GM20431 (cell line): ENCODE measurements at regions not wholly inside any gene's neighbourhood (a gene's known extent, or its start where the extent isn't known, plus 50 kb on each side); places are given as distances from the start of the nearest gene placed in this dataset.
"Not testable (repeated sequence)": the region's sequence is repeated elsewhere in the genome, so short reads cannot be mapped to it uniquely, and the experiment has no call there.

ENCODE experiments used
- in situ Hi-C: fragments of 300-500 bp; cut with MseI, MboI; formaldehyde crosslinking; loops from one replicate; pipeline ENCODE4 v1.15.0; 2020; ENCODE audit warnings: low sequenced_read_pairs; ENCODE audit not compliant: unreplicated experiment

GRCh38 chr4:94139931-94140612 is 67.6 kb upstream of the SMARCAD1 start:
- in situ Hi-C loops: loop anchor here (25.0 kb wide), 1 partner anchor 353 kb away; no protein-coding TSS in a partner anchor

- in situ Hi-C loops: loop anchor here (25.0 kb wide), 1 partner anchor 354 kb away; no protein-coding TSS in a partner anchor
Observed at GRCh38 chr4:94141001-94141400, 66.7 kb upstream of the SMARCAD1 start.

- in situ Hi-C loops: loop anchor here (25.0 kb wide), 1 partner anchor 361 kb away; no protein-coding TSS in a partner anchor
Observed at GRCh38 chr4:94148052-94148451, 59.6 kb upstream of the SMARCAD1 start.

GRCh38 chr4:94152466-94152865 is 55.2 kb upstream of the SMARCAD1 start:
- in situ Hi-C loops: no loop called here

- in situ Hi-C loops: not testable (repeated sequence)
Observed at GRCh38 chr4:94155404-94155803, 52.3 kb upstream of the SMARCAD1 start.

GRCh38 chr4:94156826-94157225 is 50.8 kb upstream of the SMARCAD1 start:
- in situ Hi-C loops: no loop called here
